MG63 (cell line): ENCODE measurements at regions not wholly inside any gene's neighbourhood (a gene's known extent, or its start where the extent isn't known, plus 50 kb on each side); places are given as distances from the start of the nearest gene placed in this dataset.

Source experiments
- DNase-seq: peaks from one replicate; pipeline ENCODE4 v3.0.0-alpha.2; 2020
- H3K27me3 ChIP-seq: fragments of 250-450 bp; sonication (Bioruptor Pico); 2 replicates; pipeline ENCODE4 v1.5.1; 2020; ENCODE audit warnings: mild to moderate bottlenecking, moderate library complexity
- H3K36me3 ChIP-seq: fragments of 250-450 bp; sonication (Bioruptor Pico); 2 replicates; pipeline ENCODE4 v1.5.1; 2020; ENCODE audit warnings: mild to moderate bottlenecking, moderate library complexity
- H3K4me3 ChIP-seq: fragments of 250-450 bp; sonication (Bioruptor Pico); 2 replicates; pipeline ENCODE4 v1.5.1; 2020; ENCODE audit warnings: mild to moderate bottlenecking, moderate library complexity
- H3K9me3 ChIP-seq: fragments of 250-450 bp; sonication (Bioruptor Pico); 2 replicates; pipeline ENCODE4 v1.5.1; 2020; ENCODE audit warnings: mild to moderate bottlenecking, moderate library complexity

- Histone ChIP-seq H3K27me3 (no peaks in the 10 kb centered on the region), H3K4me3 (no peak overlapping the region), H3K36me3 (no peaks in the 10 kb centered on the region), H3K9me3 (no peaks in the 10 kb centered on the region)
- no peak for DNase-seq
Measured at GRCh38 chr12:102539651-102540553, 59.5 kb upstream of the IGF1 start.

- Histone ChIP-seq H3K27me3 (no peaks in the 10 kb centered on the region), H3K4me3 (no peak overlapping the region), H3K9me3 (no peaks in the 10 kb centered on the region), H3K36me3 (no peaks in the 10 kb centered on the region)
- DNase-seq: no peak
Measured at GRCh38 chr12:102535306-102535705, 54.9 kb upstream of the IGF1 start.

- Histone ChIP-seq H3K36me3 (no peaks in the 10 kb centered on the region), H3K4me3 (no peak overlapping the region), H3K9me3 (no peaks in the 10 kb centered on the region), H3K27me3 (no peaks in the 10 kb centered on the region)
- DNase-seq: no peak
Measured at GRCh38 chr12:102534899-102535298, 54.5 kb upstream of the IGF1 start.

GRCh38 chr12:102533483-102534215 lies 53.3 kb upstream of the IGF1 start:
- no peaks in the 10 kb centered on the region for H3K9me3 ChIP-seq
- H3K27me3 ChIP-seq: no peaks in the 10 kb centered on the region
- H3K36me3 ChIP-seq: no peaks in the 10 kb centered on the region
- H3K4me3 ChIP-seq: no peak overlapping the region
- DNase-seq: no peak
